Neural crest cell (in vitro differentiated cells): ENCODE measurements at regions not wholly inside any gene's neighbourhood (a gene's known extent, or its start where the extent isn't known, plus 50 kb on each side); places are given as distances from the start of the nearest gene placed in this dataset.
A peak's percentile ranks its signal among the peaks of the same experiment; 100 is the strongest.

Experiments used
- DNase-seq: peaks from one replicate; pipeline ENCODE4 v3.0.0; 2021; ENCODE audit warnings: low read depth, mixed read lengths, low spot score
- H3K27ac Mint-ChIP-seq: one replicate; pipeline ENCODE4 v1.8.0; 2021; ENCODE audit warnings: mild to moderate bottlenecking, mixed read lengths; ENCODE audit not compliant: unreplicated experiment
- H3K27me3 Mint-ChIP-seq: 2 replicates; pipeline ENCODE4 v1.8.0; 2021; ENCODE audit warnings: low read depth, mild to moderate bottlenecking, mixed read lengths
- H3K36me3 Mint-ChIP-seq: 2 replicates; pipeline ENCODE4 v1.8.0; 2021; ENCODE audit warnings: low read depth, mild to moderate bottlenecking, mixed read lengths
- H3K4me1 Mint-ChIP-seq: 2 replicates; pipeline ENCODE4 v1.8.0; 2021; ENCODE audit warnings: mixed read lengths
- H3K4me3 Mint-ChIP-seq: one replicate; pipeline ENCODE4 v1.8.0; 2021; ENCODE audit warnings: mild to moderate bottlenecking, mixed read lengths
- H3K9me3 Mint-ChIP-seq: 2 replicates; pipeline ENCODE4 v1.8.0; 2021; ENCODE audit warnings: mixed read lengths
- CTCF ChIP-seq: fragments of 200-600 bp; sonication (generic); conservative IDR thresholded peaks from 2 replicates; pipeline ENCODE4 v1.5.0; 2021; ENCODE audit warnings: antibody characterized with exemption, mild to moderate bottlenecking

GRCh38 chr11:43994196-43994595 lies 51.8 kb downstream of the C11orf96 start:
- peaks cover 11% of the 10 kb centered on the region for H3K4me1 Mint-ChIP-seq
- no peak overlapping the region for H3K27ac Mint-ChIP-seq
- no peaks in the 10 kb centered on the region for H3K27me3 Mint-ChIP-seq
- no peak for TF ChIP-seq CTCF
- H3K36me3 Mint-ChIP-seq: no peaks in the 10 kb centered on the region
- H3K9me3 Mint-ChIP-seq: no peaks in the 10 kb centered on the region
- no peak overlapping the region for H3K4me3 Mint-ChIP-seq
- DNase-seq: no peak

DNA sequence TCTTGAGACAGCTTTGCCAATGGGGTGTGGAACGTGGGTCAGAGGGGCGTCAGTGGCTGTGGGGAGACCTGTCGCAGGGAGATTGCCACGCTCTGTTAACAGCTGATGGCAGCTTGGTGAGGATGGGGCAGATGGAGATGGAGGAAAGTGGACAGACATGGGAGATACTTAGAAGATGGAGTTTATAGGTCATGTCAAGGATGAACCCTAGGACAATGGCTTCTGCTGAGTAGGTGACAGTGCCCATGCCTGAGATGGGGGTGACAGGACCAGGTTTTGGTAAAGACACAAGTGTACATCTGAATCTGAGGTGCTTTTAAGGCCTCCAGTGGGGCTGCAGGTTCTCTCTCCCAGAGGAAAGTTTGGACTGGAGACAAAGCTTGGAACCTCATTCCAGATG lies 51.5 kb upstream of the ACCSL start:
- peak overlapping the region; percentile 86 for H3K27ac Mint-ChIP-seq
- TF ChIP-seq CTCF: no peak
- peaks cover 3% of the 10 kb centered on the region for H3K4me1 Mint-ChIP-seq
- H3K27me3 Mint-ChIP-seq: no peaks in the 10 kb centered on the region
- H3K9me3 Mint-ChIP-seq: no peaks in the 10 kb centered on the region
- H3K4me3 Mint-ChIP-seq: no peak overlapping the region
- DNase-seq: no peak
- H3K36me3 Mint-ChIP-seq: no peaks in the 10 kb centered on the region

DNA sequence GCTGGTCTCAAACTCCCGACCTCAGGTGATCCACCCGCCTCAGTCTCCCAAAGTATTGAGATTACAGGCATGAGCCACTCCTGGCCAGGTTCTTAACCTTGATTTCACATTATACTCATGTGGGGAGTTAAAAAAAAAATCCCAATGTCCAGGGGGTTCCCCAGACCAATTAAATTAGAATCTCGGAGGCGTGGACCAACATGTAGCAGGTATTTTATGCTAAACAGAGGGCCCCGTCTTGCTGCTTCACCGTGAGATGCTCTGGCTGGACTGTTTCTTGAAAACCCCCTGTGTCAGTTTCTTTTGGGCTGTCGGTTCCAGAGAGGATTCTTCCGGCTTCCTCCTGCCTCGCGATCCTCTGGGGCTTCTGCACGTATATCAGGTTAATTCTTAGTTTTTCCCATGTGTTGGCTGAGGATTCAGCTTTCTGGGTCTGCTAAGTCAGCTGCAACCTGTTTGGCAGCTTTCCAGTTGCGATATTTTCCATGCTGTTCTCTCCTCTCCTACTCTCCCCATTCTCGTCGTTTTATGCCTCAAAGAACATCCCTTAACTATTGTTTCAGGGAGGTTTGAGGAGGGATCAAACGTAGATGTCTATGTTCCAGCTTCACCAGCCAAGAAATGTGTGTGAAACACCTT lies 50.6 kb upstream of the ACCSL start:
- H3K4me3 Mint-ChIP-seq: no peak overlapping the region

More for the DNA sequence above, 50.6 kb upstream of the ACCSL start:
- DNase-seq: no peak
- TF ChIP-seq CTCF: no peak
- H3K9me3 Mint-ChIP-seq: no peaks in the 10 kb centered on the region
- no peaks in the 10 kb centered on the region for H3K36me3 Mint-ChIP-seq
- H3K27me3 Mint-ChIP-seq: no peaks in the 10 kb centered on the region
- no peak overlapping the region for H3K27ac Mint-ChIP-seq
- H3K4me1 Mint-ChIP-seq: peaks cover 4% of the 10 kb centered on the region
